Endodermal cell (in vitro differentiated cells): ENCODE measurements at regions not wholly inside any gene's neighbourhood (a gene's known extent, or its start where the extent isn't known, plus 50 kb on each side); places are given as distances from the start of the nearest gene placed in this dataset.

ENCODE experiments used
- DNase-seq: peaks from one replicate; pipeline ENCODE4 v3.0.0-alpha.2; 2017
- H3K27ac ChIP-seq: 2 replicates; pipeline ENCODE4 v1.5.1; 2013; ENCODE audit warnings: mild to moderate bottlenecking, low read depth, low read length, moderate library complexity
- H3K27me3 ChIP-seq: 2 replicates; pipeline ENCODE4 v1.6.1; 2013; ENCODE audit warnings: mild to moderate bottlenecking, low read length, moderate library complexity; ENCODE audit not compliant: insufficient read depth, control insufficient read depth, poor library complexity, severe bottlenecking
- H3K36me3 ChIP-seq: 2 replicates; pipeline ENCODE4 v1.7.0; 2013; ENCODE audit warnings: mild to moderate bottlenecking, low read length, moderate library complexity; ENCODE audit not compliant: control insufficient read depth, insufficient read depth
- H3K4me1 ChIP-seq: one replicate; pipeline ENCODE4 v1.7.0; 2013; ENCODE audit warnings: low read length; ENCODE audit not compliant: control insufficient read depth, insufficient read depth
- H3K4me3 ChIP-seq: 2 replicates; pipeline ENCODE4 v1.5.1; 2013; ENCODE audit warnings: mild to moderate bottlenecking, low read length, moderate library complexity
- H3K9ac ChIP-seq: 2 replicates; pipeline ENCODE4 v1.6.1; 2013; ENCODE audit warnings: mild to moderate bottlenecking, low read length, moderate library complexity; ENCODE audit not compliant: poor library complexity, severe bottlenecking; ENCODE audit errors: extremely low read depth
- H3K9me3 ChIP-seq: 2 replicates; pipeline ENCODE4 v1.6.1; 2013; ENCODE audit warnings: mild to moderate bottlenecking, low read length, moderate library complexity; ENCODE audit not compliant: control insufficient read depth
- H3K27ac Mint-ChIP-seq: 2 replicates; pipeline ENCODE4 v1.8.0; 2020; ENCODE audit warnings: mixed read lengths
- H3K27me3 Mint-ChIP-seq: 2 replicates; pipeline ENCODE4 v1.8.0; 2021; ENCODE audit warnings: mild to moderate bottlenecking, mixed read lengths; ENCODE audit not compliant: insufficient read depth
- H3K36me3 Mint-ChIP-seq: 2 replicates; pipeline ENCODE4 v1.8.0; 2020; ENCODE audit warnings: low read depth, mixed read lengths
- H3K4me1 Mint-ChIP-seq: 2 replicates; pipeline ENCODE4 v1.8.0; 2020; ENCODE audit warnings: mixed read lengths
- H3K4me3 Mint-ChIP-seq: 2 replicates; pipeline ENCODE4 v1.8.0; 2020; ENCODE audit warnings: mild to moderate bottlenecking, moderate library complexity, mixed read lengths
- H3K9me3 Mint-ChIP-seq: 2 replicates; pipeline ENCODE4 v1.8.0; 2020; ENCODE audit warnings: mild to moderate bottlenecking, mixed read lengths
- CTCF ChIP-seq: fragments of 200-600 bp; sonication (generic); conservative IDR thresholded peaks from 2 replicates; pipeline ENCODE4 v1.5.0; 2021; ENCODE audit warnings: antibody characterized with exemption, mild to moderate bottlenecking
- WGBS, 2 experiments: methylation state at CpG; one replicate each; pipeline versions ENCODE4 v1.1.5 to v1.1.7; 2013; ENCODE audit warnings: missing lambda C conversion rate in 2 of 2, mixed read lengths in 1 of 2; ENCODE audit not compliant: insufficient coverage in 1 of 2, insufficient read length in 1 of 2; 5-methylcytosine and 5-hydroxymethylcytosine counted together

GRCh38 chr4:160233141-160233540, 1130.3 kb downstream of the RAPGEF2 start:
- Histone ChIP-seq H3K27me3 (peaks cover 30% of the 10 kb centered on the region), H3K27ac (no peak overlapping the region), H3K9ac (no peak overlapping the region), H3K4me1 (no peaks in the 10 kb centered on the region), H3K9me3 (no peaks in the 10 kb centered on the region), H3K36me3 (no peaks in the 10 kb centered on the region), H3K4me3 (no peak overlapping the region)
- no peak for DNase-seq
- 87 to 88% methylated on average over 2 to 3 of the region's 3 CpGs for WGBS, 2 experiments
- Mint-ChIP-seq H3K36me3 (no peaks in the 10 kb centered on the region), H3K27ac (no peak overlapping the region), H3K9me3 (no peaks in the 10 kb centered on the region), H3K4me1 (no peaks in the 10 kb centered on the region), H3K4me3 (no peak overlapping the region), H3K27me3 (no peaks in the 10 kb centered on the region)
- TF ChIP-seq CTCF: no peak

GRCh38 chr4:160235285-160235684, 1132.4 kb downstream of the RAPGEF2 start:
- Mint-ChIP-seq H3K4me3 (no peak overlapping the region), H3K27me3 (no peaks in the 10 kb centered on the region), H3K27ac (no peak overlapping the region), H3K36me3 (no peaks in the 10 kb centered on the region), H3K4me1 (no peaks in the 10 kb centered on the region), H3K9me3 (no peaks in the 10 kb centered on the region)
- Histone ChIP-seq H3K9ac (no peak overlapping the region), H3K4me3 (no peak overlapping the region), H3K4me1 (no peaks in the 10 kb centered on the region), H3K27me3 (peaks cover 19% of the 10 kb centered on the region), H3K36me3 (no peaks in the 10 kb centered on the region), H3K9me3 (no peaks in the 10 kb centered on the region), H3K27ac (no peak overlapping the region)
- no peak for DNase-seq
- TF ChIP-seq CTCF: no peak
- 83 to 100% methylated on average over 1 to 2 of the region's 2 CpGs for WGBS, 2 experiments

GRCh38 chr4:160235771-160236170, 1132.9 kb downstream of the RAPGEF2 start:
- no peaks in the 10 kb centered on the region for H3K9me3 ChIP-seq
- peaks cover 14% of the 10 kb centered on the region for H3K27me3 ChIP-seq
- Mint-ChIP-seq H3K4me1 (no peaks in the 10 kb centered on the region), H3K4me3 (no peak overlapping the region), H3K9me3 (no peaks in the 10 kb centered on the region), H3K27me3 (no peaks in the 10 kb centered on the region), H3K27ac (no peak overlapping the region), H3K36me3 (no peaks in the 10 kb centered on the region)
- no peaks in the 10 kb centered on the region for H3K36me3 ChIP-seq
- TF ChIP-seq CTCF: no peak
- no peak for DNase-seq
- H3K9ac ChIP-seq: no peak overlapping the region
- no peak overlapping the region for H3K4me3 ChIP-seq
- no peak overlapping the region for H3K27ac ChIP-seq
- H3K4me1 ChIP-seq: no peaks in the 10 kb centered on the region
